Dedifferentiated amniotic fluid mesenchymal stem cell (primary cell): ENCODE measurements at regions not wholly inside any gene's neighbourhood (a gene's known extent, or its start where the extent isn't known, plus 50 kb on each side); places are given as distances from the start of the nearest gene placed in this dataset.
"Not testable (repeated sequence)": the region's sequence is repeated elsewhere in the genome, so short reads cannot be mapped to it uniquely, and the experiment has no call there.

Source experiments
- DNase-seq: peaks from one replicate; pipeline ENCODE4 v3.0.0-alpha.2; 2016; ENCODE audit errors: extremely low spot score

DNA sequence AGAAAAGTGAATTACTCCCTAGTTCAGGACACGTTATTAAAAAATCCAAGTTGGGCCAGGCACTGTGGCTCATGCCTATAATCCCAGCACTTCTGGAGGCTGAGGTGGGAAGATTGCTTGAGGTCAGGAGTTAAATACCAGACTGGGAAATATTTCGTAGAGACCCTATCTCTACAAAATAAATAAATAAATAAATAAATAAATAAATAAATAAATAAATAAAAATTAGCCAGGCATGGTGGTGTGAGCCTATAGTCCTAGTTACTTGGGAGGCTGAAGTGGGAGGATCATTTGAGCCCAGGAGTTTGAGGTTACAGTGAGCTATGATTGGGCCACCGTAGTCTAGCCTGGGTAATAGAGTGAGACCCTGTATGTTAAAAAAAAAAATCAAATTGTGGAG lies 741.2 kb downstream of the DHX35 start:
- DNase-seq = not testable (repeated sequence)

- DNase-seq = no peak
Measured at GRCh38 chr20:39702701-39703349, 740.7 kb downstream of the DHX35 start.

DNA sequence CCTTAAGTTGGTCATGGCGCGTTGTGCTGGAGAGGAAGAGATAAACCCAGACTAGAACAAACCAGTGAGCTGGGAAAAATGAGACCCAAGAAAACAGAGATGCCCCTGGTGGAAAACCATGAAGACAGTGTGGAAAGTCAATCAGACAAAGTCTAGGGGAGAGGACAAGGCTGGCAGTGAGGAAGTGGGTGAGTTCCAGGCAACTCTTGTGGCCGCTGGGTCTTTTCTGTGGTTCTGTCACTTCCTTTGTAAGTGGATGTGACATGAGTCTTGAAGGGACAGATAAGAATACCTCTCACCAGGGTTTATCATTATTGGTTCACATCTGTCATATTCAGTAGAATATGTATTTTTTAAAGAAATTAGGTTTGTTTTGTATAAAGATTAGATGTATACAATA lies 738.4 kb downstream of the DHX35 start:
- DNase-seq = no peak

GRCh38 chr20:39699166-39699725 lies 737.1 kb downstream of the DHX35 start:
- no peak for DNase-seq

DNA sequence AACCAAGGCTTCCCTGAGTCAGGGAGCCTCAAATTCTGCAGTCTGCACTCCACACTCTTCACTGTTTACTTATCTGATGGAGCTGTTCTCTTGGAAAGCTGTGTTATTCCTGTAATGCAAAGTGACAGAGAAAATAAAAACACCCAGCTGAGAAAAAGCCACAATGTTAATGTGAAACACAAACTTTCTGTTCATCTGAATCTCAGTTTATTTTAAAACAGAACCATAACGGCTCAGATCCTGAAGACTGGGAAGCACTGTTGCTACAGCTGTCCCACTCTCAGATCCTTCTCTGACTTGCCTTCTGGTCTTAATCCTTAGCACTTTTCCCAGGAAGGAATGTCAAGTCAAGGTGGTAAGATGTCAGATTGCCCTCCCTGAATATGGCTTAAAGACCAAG lies 736.6 kb downstream of the DHX35 start:
- DNase-seq = no peak

DNA sequence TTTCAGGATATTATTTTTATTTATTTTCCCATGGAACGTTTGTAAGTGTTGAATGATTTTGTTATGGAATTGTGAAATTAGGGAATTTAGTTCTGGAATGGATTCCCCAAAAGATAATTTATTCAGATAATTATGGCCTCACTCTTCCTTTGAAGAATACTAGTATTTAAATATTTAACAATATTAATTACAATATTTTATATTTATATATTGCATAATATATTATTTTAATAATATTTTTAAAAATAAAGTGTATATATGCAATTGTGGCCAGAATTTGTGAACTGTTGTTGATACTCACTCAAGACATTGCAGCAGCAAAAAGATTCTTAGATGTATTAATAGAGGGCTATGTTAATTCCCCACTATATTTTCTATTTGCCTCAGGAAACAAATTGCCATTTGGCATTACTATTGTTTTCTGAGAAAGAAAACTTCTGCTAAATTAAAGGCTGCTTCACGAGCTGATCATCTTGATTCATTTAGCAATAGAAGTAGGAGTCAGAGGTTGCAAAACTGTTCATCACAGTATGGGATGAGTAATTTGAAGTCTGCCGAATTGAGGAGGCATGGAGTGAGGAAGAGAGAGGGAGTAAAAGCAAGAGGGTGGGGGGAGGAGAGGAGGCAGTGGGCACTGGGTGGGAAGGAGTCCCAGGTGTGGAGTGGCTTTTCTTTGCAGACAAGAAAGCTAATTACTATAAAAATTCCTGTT lies 729.2 kb downstream of the DHX35 start:
- no peak for DNase-seq

DNA sequence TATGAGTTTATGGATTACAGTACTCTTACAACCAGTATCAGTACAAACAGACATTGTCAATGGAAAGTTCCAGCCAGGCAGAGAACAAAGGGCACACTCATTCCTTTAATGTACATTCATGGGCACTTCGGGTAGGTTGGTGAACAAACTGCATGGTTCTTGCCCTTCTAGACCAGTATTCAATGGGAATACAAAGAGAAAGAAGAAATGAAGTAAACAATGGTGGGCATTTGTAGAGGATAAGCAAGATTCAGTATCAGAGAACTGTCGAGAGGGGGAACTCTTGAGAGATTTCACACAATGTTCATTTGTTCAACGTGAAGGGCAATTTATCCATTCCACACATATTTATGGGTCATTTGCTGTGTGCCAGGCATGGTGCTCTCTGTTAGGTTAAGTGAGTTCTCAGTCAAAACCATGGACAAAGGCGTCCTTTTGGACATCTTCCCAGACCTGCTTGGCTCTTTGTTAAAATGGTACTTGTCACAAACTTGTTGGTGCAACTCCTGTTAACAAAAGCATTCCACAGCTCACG lies 714.8 kb downstream of the DHX35 start:
- DNase-seq = no peak

DNA sequence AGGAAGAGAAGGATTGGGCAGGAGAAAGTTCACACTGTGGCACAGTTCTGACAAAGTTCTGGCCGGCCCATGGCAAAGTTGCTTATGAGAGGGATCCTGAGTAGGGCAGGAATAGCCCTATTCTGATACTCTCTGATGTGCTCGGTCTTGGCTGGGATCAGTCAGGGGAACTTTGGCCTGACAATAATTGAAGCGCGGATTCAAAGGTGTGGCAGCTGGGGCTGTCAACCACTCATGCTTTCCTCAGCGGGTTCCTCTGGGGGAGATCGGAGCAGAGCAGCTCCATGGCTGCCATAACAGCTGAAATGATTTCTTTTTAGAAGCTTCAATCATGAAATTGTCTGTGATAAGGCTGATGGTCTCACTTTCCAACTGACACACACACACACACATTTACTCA lies 714.1 kb downstream of the DHX35 start:
- DNase-seq = no peak

- no peak for DNase-seq
Measured at GRCh38 chr20:39674842-39675241, 712.7 kb downstream of the DHX35 start.

DNA sequence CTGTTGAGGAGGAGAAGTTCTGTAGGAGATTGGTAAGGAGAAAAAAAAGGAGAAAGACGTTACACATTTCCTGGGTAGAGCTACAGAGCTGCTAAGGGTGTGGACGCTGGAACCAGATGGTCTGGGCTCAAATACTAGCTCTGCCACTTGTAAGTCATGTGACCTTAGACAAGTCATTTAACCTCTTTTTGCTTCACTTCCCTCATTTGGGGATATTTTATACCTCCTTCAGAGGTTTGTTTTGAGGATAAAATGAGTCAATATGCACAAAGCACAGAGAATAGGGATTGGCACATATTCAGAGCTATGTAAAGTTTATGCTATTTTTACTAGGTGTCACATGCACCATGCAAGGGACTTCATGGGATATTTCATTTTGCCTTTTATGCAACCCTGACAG lies 708.8 kb downstream of the DHX35 start:
- no peak for DNase-seq

GRCh38 chr20:39669659-39670058 lies 707.5 kb downstream of the DHX35 start:
- no peak for DNase-seq

DNA sequence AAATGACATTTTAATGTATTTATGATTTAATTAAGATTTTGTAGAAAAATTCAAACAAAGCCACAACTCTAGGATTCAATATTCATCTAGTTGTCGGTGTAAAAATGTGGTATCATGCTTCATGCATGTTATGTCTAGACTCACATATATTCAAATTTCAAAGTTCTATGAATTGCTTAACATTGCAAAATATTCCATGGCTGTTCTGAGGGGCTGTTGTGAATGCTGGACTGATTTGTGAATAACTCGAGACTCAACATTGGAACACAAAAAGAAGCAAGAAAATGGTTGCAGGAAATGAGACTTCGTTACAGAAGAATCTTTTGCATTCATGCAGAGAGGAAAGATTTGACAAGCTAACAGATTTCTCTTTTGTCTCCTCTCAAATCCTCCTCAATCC lies 705.9 kb downstream of the DHX35 start:
- DNase-seq = no peak

DNA sequence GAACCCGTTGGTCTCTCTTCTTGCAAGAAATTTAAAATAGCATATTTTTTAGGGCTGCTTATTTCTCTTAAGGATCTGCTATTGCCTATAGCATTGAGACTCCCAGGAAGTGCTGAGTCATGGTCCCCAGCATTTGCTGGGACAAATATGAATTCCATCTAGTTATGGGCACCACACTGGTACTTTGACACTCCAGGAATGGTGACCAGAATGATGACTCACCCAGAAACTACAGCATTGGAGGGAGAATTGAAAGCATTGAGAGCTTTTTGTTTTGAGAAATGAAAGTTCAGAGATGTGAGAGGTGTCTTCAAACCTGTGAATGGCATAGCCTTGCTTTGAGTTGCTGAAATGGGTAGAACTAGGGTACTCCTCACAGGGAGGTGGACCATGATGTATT lies 699.7 kb downstream of the DHX35 start:
- DNase-seq = peak; percentile 45

DNA sequence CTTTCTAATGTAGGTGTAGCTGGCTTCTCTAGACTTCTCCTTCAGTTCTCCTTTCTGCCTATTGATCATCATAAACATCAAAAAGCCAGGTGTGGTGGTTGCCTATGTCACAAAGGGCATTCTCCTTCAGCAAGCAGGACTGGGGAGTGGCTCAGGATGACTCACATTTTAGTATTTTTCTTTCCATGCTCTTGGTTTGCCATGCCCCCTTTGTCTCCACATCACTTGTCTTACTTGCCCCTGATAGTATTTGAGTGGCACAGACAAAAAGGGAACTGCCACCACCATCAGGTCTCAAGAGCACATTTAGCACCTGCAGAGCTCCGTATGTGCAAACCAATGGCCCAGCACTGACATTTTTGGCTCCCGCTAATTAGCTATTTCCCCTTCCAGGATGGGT lies 698.8 kb downstream of the DHX35 start:
- DNase-seq = no peak

DNA sequence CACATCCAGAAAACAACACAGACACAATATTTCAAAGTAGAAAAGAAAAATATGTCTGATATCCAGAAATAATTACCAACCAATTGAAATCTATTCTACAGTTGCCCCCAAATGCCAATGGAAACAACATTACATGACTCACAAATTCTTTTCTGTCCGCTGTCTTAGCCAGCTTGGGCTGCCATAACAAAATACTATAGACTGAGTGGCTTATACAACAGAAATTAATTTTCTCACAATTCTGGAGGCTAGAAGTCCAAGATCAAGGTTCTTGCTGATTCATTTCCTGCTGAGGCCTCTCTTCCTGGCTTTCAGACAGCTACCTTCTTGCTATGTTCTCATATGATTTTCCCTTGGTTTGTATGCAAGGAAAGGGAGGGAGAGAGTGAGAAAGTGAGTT lies 698.1 kb downstream of the DHX35 start:
- no peak for DNase-seq

DNA sequence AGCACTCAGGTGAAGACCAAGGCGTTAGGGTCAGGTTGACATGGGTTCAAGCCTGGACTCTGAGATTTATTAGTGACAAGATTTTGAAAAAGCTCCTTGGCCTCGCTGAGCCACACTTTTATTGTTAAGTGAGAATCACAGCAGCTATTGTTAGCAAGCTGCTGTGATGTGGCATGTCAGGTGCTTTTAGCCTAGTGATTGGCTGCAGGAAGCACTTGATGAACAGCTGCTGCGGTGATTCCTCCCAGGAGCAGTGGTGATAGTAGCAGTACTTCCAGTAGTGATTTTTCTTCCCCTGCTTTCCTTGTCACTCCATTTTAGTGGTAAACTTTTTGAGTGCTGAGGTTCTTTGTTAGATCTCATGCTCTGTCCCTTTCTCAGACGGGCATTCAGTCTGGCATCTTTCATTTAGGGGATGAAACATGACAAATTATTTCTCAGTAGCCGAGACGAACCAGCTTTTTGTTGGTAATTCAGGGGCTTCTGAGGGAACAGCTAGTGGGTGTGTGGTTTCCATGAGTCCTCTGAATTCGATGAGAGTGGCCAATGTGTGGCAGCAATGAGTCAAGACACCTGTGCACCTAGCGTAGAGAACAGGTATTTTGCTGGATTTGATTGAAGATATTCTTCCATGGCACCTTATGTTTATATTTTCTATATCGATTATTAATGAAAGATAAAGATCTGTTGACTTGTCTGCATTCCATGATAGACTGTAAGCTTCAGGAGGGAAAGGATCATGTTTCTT lies 696.7 kb downstream of the DHX35 start:
- no peak for DNase-seq

GRCh38 chr20:39654171-39654570 lies 692.0 kb downstream of the DHX35 start:
- no peak for DNase-seq

DNA sequence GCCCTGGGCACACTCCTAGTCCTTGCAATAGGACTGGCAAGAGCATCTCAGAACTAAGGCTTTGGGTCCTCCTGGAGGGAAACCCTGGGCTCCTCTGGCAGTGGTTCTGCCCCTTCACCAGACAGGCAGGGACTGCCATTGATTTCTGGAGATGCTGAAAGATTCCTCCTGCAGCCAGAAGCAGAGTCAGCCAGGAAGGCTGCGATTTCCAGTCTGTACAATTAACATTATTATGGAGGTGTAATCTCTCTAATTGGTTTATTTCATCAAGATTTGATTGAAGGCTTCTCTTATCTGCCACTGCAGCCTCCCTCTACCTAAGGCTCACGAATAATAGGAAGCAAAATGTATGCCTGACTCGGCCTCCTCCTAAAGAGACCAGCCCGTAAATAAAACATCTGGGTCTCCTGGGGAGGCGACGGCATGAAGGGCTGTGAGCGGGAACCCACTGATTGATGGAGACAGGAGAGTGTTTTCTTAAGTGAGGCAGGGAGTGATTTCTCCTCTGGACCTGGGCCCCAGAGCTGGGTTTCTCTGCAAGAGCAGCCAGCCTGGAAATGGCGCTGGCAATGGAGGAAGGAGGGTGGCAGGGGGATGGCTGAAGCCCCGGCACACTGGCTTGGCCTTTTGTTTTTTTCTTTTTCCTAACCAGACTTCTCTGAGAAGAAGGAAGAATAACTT lies 689.6 kb downstream of the DHX35 start:
- DNase-seq = no peak

GRCh38 chr20:39646874-39647413 lies 684.8 kb downstream of the DHX35 start:
- no peak for DNase-seq

GRCh38 chr20:39645131-39645530 lies 683.0 kb downstream of the DHX35 start:
- no peak for DNase-seq

DNA sequence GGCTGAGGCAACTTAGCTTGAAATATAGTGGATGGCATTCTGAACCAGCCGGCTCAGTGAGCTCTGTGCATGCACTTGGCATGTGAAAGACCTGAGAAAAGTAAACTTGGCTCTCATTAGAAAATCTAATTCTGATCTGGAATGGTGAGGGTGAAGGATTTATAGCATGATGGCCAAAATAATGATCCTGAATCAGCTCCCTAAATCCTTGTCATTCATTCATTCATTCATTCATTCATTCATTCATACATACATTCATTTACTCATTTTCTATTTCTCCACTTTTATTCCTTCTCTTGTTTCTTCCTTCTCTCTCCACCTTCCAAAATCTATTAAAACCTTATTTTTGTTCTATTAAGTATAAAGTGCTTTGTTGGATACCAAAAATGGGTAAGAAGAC lies 681.1 kb downstream of the DHX35 start:
- no peak for DNase-seq

- DNase-seq = no peak
Measured at GRCh38 chr20:39641423-39641822, 679.3 kb downstream of the DHX35 start.
